ENCODE measurements at regions not wholly inside any gene's neighbourhood (a gene's known extent, or its start where the extent isn't known, plus 50 kb on each side); places are given as distances from the start of the nearest gene placed in this dataset.

DNA sequence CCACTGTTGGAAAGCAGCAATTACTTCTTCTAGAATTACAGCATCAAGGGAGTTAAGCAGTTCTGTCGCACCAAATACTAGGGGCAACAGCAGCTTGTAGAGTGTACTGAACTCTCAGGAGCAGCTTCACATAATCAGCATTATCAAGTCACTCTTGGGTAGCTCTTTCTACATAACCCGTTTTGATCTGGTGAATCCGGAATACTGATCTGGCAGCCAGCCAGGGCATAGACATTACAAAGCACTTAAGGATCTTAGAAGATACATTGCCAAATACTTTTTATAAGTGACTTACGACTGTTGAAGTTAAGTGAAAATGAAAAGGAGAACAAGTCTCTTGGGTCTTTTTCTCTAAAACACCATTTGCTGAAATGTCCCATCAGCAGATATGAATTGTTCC is 73.2 kb upstream of the NETO1 start:
- TF ChIP-seq, protein P1, sequence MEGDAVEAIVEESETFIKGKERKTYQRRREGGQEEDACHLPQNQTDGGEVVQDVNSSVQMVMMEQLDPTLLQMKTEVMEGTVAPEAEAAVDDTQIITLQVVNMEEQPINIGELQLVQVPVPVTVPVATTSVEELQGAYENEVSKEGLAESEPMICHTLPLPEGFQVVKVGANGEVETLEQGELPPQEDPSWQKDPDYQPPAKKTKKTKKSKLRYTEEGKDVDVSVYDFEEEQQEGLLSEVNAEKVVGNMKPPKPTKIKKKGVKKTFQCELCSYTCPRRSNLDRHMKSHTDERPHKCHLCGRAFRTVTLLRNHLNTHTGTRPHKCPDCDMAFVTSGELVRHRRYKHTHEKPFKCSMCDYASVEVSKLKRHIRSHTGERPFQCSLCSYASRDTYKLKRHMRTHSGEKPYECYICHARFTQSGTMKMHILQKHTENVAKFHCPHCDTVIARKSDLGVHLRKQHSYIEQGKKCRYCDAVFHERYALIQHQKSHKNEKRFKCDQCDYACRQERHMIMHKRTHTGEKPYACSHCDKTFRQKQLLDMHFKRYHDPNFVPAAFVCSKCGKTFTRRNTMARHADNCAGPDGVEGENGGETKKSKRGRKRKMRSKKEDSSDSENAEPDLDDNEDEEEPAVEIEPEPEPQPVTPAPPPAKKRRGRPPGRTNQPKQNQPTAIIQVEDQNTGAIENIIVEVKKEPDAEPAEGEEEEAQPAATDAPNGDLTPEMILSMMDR (conservative IDR thresholded peaks at IDR 0.05): no peak
- TF ChIP-seq ZFX (IDR thresholded peaks at IDR 0.05): no peak

All from C4-2B (cell line).